HL-60/S4 treated with phorbol 12-myristate 13-acetate at 8.2 ng/mL for 4 days and 3 days (cell line): ENCODE measurements at regions not wholly inside any gene's neighbourhood (a gene's known extent, or its start where the extent isn't known, plus 50 kb on each side); places are given as distances from the start of the nearest gene placed in this dataset.

ENCODE experiments used
- in situ Hi-C: fragments of 300-500 bp; cut with MboI; formaldehyde crosslinking; loops from 2 replicates; pipeline ENCODE4 v1.15.0; 2022; ENCODE audit warnings: low sequenced_read_pairs

DNA sequence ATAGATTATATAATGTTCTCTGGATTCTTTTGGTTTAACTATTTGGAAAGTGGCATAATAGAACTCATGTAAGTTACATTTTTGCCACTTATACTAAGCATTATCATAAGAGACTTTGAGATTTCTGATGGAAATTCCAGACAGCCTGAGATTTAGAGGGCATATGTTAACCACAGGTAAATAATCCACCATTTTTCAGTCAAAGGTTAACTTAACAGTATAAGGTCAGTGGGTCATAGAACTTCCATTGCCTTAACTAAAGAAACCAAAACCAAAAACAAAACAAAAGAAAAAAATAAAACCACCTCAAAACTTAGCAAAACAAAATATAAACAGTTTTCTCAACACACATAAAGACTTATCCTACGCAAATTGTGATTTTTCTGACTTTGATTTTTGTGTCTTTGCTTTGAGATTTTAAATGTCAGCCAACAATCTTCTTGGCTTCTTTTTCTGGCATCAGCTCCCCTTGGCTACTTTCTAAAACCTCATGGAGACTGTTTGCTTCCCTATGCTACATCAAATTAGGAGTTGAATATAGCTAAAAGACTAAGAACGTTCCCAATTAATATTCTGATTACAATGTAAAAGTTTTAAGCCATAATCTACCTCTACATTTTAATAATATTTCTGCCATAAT lies 430.1 kb upstream of the DAB2 start:
- in situ Hi-C loops: no loop called here

DNA sequence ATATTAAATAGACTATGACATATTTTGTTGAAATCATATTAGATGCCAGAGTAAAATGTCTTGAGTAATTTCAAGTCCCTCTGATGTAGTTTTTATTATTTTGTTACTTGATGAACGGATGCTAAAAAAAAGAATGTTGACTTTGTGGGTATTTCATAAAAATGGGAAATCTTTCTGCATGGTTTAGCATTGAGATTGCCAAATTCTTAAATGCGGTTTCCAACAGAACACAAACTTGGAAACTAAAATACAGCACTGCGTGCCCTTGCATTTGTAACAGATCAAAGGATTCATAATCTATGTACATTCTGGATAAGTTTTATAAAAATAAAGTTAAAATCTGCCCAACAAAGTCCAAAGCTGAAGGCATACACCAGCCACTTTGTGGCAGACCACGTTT lies 425.5 kb upstream of the DAB2 start:
- in situ Hi-C loops: no loop called here

DNA sequence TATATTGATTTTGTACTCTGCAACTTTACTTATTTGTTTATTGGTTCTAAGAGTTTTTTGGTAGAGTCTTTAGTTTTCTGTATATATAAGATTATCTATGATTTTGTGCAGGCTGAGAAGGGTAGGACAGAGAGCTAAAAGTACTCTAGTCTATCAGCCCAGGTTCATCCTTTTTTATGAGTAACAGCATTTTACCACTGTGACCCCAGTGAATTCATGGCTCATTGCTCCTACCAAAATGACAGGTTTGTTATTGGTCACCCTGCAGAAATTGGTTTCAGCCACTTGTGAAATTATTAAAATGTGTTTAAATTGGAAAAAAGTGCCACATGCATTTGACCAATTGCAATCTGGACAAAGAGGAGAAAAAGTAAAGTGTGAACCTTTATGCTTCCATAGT lies 421.4 kb upstream of the DAB2 start:
- in situ Hi-C loops: no loop called here

DNA sequence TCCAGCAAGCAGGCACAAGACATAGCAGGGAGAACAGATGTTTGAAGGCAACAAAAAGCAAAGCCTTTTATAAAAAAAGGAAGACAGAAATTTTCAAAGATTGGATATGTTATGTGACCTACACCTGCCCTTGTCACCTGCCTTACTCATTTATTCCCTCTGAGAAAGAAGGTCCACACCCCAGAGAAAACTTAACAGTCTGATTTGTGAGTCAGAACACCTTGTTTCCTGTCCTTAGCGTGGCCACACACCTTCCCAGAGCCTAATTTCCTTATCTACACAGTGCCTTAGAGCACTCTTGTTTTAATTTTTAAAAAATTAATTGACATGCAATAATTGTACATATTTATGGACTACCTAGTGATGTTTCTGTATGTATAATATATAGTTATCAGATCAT lies 419.0 kb upstream of the DAB2 start:
- in situ Hi-C loops: no loop called here

DNA sequence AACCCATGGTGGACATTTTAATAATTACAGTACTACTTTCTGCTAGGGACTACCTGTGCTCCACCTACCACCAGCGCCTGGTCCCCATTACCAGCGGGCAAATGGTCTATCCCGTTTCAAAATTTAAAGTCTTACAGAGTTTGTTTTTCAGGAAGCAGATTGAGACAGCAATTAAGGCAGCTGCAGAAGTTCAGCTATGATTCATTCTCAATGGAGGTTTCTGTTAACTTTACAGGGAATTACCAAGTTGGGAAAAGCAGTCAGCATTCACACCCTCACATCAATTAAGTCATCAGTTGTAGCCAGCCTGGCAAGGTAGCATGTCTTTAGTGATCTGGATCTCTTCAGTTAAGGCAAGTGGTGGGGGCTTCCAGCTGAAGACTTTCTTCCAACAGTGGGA lies 410.6 kb upstream of the DAB2 start:
- in situ Hi-C loops: no loop called here

DNA sequence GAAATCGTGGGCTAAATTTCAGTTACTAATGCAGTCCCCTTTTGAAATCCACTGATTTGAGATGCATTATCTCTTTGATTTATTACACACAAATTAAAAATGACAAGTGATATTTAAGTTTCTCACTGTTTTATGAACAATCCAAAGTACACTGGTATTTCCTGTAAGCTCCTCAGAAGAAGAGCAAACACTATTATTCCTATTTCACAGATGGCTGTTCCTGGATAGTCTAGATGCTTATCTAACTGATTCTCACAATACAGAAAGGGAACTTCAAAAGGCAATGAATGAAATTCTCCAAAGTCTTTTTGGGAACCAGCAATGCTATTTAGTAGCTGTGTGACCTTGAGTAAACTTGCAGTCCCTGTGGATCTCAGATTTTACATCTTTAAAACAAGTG lies 404.7 kb upstream of the DAB2 start:
- in situ Hi-C loops: no loop called here

DNA sequence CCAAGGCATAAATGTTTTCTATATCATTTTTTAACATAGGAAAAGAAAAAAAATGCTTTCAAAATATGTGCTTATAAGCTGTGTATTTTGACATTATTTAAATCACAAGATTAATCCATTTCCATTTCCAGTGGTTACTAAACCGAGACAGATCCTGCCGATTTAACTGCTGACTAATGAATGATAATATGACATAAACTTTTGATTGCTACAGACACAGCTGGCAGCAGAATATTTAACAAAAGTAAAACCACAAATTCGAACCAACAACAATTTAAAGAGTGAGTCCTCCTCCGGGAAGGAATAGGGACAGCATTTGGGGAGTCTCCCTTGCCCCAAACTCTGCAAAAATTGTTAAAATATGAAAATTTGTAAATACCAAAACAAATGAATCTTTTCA lies 401.3 kb upstream of the DAB2 start:
- in situ Hi-C loops: no loop called here

DNA sequence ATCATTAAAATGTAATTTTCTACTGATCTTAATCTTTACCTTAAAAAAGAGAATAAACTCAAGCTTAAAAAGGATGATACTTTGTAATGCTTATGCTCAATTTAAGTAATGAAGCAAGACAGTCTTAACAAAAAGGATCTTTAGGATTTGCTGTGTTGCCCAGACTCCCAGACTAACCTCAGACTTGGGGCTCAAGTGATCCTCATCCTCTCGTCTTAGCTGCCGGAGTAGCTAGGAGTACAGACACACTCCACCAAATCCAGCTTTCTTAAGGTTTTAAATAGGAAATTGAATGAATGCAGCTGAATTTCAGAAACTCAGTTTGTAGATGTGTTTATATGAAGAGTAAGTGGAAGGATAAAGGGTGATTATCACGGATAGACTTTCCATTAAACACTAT lies 400.5 kb upstream of the DAB2 start:
- in situ Hi-C loops: no loop called here

DNA sequence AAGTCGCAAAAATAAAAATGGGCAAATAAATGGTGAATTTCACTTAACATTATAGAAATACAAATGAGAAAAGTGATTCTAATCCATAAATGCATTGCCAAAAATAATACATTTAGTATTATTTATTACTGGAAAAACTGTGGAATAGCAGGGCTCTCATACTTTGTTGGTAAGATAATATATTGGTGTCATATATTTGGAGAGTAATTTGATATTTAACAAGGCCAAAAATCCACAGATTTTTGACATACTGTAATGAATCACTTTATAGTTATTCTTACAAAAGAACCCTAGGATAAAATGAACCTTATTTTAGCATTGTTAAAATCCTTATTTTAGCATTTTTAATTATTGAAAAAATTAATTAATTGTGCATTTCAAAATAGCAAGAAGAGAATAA lies 397.2 kb upstream of the DAB2 start:
- in situ Hi-C loops: no loop called here

DNA sequence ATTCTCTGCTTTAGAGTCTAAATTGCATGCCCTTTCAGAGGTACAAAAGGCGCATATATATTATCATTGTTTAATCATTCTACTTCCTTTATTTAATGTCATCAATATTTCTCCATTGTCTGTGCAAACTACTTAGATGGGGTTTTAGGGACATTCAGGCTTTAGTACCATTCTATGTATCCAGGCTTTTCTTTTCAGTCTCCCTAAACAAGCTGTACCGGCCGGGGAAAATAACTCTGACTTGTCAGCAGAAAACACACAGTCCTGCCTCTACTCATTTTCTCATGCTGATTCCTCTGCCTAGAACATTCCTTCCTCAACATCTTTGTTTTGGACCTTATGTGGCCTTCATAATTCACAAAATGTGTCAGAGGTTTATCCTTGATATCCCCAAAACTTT lies 392.1 kb upstream of the DAB2 start:
- in situ Hi-C loops: no loop called here

DNA sequence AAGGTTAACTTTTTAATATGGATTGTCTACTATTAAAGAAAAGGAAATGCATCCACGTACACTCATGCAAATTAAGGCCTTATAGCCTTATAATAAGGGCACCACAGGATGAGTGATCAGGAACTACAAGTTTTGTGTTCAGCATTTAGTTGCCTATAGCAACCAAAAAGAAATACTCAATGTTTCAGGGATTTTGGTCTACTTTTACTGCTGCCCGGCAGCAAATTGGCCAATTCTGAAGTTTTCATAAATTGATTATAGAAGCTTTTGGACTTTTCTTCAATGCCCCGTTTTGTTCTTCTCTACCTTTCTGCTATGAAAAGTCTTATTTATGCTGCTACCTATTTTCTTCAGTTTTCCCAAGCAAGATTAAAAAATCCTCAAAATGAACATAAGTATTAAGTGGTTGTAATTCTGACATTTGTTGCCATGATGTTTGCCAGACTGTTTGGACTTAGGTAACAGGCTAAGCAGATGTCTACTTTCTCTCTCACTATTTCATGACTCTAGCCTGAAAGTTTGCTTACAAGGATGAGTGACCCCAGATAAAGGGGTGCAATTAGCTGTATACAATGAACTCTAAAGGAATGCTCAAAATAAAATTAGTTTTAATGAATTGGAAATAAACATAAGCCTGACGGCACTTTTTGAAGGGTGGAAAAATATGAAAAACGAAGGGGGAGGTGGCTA lies 391.5 kb upstream of the DAB2 start:
- in situ Hi-C loops: no loop called here

DNA sequence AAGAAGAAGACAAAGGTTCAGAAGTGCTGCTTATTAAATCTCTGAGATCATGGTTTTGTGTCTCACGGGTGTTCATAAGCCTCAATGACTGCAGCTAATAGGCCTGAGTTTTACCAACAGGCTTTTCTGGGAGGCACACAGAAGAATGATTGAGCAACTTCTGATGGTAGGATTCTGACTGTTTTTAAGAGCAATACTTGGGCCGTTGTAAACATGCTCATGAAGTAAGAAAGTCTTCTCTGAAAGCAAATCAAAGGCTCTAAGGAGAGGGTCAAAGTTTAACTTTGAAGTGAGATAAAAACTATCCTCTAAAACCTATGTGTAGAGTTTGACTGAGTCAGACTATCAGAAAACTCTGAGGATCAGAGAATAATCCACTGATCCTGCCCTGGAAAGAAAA lies 390.9 kb upstream of the DAB2 start:
- in situ Hi-C loops: no loop called here

DNA sequence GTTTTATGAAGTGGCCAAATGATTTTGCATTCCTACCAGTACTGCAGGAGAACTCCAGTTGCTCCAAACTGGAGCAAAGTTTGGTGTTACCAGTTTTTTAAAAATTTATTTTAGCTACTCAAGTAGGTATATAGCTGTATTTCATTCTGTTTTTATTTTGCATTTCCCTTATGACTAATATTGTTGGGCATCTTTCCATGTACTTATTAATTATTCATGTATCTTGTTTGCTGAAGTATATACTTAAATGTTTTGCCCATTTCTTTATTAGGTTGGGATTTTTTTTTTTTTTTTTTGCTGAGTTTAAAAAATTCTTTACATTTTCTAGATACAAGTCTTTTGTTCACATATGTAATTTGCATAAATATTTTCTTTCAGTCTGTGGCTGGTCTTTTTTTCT lies 386.6 kb upstream of the DAB2 start:
- in situ Hi-C loops: no loop called here

DNA sequence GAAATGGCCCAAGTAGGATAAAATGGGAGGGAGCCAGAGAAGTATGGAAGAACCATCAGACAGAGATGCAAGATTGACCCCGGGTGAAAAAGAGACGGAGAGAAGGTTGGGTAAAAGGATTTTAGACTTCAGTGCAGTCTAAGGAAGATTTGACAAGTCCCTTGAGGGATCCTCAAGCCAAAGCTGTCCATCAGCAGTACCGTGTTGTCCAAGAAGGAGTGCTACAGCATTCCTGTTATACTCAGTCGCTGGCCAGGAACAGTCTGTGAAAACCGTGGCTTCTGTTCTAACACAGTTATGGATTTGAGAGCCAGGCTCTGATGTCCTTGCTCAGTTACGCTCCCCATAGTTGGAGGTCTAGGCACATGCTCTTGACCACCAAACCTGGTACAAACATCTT lies 383.9 kb upstream of the DAB2 start:
- in situ Hi-C loops: no loop called here

DNA sequence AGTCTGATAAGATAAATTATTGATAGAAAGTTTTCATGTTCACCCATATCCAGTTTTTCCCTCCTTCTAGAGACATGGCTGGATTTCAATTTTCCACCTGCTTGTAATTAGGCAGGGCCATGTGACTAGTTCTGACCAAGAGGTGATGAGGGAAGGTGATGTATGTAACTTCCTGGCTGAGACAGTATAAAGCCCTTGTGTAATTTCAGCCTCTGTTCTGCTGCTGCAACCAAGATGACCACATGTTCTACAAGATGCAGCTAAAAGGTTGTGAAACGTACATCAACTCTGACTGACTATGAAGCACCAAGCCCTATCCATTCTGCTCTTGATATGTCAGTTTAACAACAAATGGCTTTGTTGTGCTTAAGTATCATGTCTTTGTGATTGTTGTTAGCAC lies 376.5 kb upstream of the DAB2 start:
- in situ Hi-C loops: no loop called here

DNA sequence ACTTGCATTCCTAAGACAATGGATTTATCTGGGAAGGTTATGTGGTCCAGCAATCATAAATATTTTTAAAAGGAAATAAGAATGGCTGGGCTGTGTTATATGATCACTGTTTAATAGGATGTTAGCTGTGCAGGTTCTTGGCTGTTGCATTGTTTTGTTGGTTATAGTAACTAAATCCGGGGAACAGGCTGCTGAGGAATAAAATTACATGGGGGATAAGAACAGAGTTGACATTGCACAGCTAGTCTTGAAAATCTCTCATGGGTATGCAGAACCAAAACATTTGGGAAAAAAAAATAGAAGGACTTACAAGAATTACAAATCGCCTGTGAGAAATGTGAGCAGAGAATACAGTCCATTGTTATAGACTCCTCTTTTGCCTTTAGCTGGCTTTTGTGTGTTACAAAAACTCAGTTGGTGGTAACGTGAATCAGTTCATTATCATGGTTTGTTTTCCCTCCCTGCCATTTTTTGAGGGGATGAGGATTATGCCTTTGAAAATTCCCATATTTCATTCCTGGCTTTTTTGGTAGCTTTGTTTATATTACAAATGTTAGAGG lies 375.3 kb upstream of the DAB2 start:
- in situ Hi-C loops: no loop called here

DNA sequence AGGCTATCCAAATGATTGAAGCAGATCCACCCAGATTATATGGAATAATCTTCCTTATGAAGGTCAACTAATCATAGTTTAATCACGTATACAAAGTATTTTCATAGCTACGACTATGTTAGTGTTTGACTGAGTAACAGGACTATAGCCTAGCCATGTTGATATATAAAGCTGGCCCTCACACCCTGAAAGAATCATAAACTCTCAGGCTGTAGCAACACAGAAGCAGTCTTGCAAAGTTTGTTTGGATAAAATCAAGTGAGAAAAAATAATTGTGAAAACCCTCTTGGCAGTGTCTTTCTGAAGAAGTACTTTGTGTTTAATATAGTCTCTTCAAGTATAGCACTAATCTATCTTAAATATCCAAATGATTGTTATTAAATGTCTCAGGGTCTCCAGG lies 374.5 kb upstream of the DAB2 start:
- in situ Hi-C loops: no loop called here

DNA sequence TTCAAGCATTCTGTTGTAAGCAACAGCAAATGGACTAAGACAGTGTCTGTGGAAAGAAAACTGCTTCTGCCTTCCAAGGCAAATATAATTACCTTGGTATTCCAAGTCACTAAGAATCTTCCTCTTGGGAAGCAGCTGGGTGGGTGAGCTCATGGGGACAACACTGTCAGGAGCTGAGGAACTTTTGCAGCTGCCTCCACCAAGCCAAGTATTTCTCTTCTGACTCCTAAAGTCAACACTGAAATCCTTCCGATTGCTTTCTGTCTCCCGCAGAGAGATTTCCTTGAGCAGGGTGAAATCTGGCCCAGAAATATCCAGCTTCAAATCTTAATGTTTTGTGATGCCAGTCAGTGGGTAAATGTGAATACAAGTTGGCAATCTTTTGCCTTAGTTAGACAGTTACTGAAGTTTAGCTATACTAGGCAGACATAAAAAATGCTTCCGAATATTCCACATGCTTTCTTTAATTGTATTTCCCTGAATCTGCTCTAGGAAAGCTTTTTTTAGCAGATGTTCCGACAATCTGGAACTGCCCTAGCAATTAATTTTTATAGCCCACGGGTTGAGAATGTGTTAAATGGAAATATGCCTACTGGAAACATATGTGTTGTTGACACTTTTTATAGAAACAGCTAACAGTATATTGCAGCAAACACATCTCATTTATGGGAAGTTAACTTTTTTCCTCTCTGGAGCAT lies 369.9 kb upstream of the DAB2 start:
- in situ Hi-C loops: no loop called here

DNA sequence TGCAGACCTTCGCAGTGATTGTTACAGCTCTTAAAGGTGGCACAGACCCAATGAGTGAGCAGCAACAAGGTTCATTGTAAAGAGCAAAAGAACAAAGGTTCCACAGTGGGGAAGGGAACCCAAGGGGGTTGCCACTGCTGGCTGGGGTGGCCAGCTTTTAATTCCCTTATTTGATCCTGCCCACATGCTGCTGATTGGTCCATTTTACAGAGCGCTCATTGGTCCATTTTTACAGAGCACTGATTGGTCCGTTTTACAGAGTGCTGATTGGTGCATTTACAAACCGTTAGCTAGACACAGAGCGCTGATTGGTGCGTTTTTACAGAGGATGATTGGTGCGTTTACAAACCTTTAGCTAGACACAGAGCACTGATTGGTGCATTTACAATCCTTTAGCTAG lies 360.6 kb upstream of the DAB2 start:
- in situ Hi-C loops: no loop called here

DNA sequence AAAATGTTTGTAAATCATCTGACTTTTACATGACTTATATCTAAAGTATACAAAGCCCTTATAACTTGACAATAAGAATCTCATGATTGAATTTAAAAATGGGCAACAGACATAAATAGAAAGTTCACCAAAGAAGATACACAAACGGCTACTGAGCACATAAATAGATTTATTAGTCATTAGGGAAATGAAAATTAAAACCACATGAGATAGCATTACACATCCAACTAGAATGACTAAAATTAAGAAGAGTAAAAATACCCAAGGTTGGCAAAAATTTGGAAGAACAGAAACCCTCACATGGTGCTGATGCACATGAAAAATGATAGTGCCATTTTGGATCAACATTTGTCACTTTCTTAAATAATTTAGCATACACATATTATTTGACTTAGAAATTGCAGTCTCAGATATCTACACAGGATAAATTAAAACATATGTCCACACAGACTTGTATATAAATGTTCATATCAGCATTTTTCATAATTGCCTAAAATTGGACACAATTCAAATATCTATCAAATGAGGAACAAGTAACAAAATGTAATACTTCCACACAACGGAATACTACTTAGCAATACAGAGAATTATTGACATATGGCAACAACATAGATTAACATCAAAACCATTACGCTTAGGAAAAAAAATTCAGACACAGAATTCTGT lies 359.1 kb upstream of the DAB2 start:
- in situ Hi-C loops: no loop called here

DNA sequence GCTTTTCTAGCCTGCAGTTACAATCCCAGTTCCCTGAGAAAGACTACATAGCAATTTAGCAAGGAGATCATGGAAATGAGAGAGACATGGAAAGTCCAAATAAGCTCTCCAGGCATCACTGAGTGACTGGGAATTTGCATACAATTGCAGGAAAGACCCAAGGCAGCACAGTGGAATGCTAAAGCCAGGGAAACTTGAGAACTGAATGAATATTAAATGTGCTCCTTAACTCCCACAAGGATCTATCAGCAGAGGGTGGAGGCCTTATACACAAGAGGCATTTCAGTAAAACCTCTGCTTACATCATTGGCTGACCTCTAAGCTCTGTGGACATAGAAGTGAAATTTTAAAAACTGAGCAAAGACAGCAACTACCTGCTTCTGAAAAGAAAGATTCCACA lies 355.6 kb upstream of the DAB2 start:
- in situ Hi-C loops: no loop called here

DNA sequence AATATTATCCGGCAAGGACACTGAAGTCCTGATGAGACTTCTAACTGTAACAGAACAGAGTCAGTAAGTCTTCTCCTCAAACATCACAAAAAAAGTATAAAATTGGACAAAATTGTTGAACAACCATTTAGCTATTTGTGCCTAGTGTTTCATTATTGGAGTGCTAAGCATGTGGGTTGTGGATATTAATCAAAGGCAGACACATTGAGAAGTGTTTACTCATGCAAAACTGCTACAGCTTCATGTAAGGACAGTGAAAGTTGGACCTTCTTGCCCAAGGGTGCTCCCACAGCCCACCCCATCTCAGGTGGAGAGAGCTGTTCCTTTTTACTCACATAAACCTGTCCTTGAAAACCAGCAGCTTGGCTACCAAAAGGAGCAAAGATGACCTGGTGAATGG lies 355.1 kb upstream of the DAB2 start:
- in situ Hi-C loops: no loop called here
